Retinal pigment epithelial cell (primary cell): ENCODE measurements at regions not wholly inside any gene's neighbourhood (a gene's known extent, or its start where the extent isn't known, plus 50 kb on each side); places are given as distances from the start of the nearest gene placed in this dataset.
"Not testable (repeated sequence)": the region's sequence is repeated elsewhere in the genome, so short reads cannot be mapped to it uniquely, and the experiment has no call there.

Experiments used
- DNase-seq: peaks from one replicate; pipeline ENCODE4 v3.0.0-alpha.2; 2010; ENCODE audit warnings: low read depth
- H3K4me3 ChIP-seq: 2 replicates; pipeline ENCODE4 v1.5.1; 2011; ENCODE audit warnings: mild to moderate bottlenecking, low read length, control low read depth, moderate library complexity
- CTCF ChIP-seq: conservative IDR thresholded peaks from 2 replicates; pipeline ENCODE4 v1.5.1; 2011; ENCODE audit warnings: low read depth, low read length, control low read depth, inconsistent platforms

DNA sequence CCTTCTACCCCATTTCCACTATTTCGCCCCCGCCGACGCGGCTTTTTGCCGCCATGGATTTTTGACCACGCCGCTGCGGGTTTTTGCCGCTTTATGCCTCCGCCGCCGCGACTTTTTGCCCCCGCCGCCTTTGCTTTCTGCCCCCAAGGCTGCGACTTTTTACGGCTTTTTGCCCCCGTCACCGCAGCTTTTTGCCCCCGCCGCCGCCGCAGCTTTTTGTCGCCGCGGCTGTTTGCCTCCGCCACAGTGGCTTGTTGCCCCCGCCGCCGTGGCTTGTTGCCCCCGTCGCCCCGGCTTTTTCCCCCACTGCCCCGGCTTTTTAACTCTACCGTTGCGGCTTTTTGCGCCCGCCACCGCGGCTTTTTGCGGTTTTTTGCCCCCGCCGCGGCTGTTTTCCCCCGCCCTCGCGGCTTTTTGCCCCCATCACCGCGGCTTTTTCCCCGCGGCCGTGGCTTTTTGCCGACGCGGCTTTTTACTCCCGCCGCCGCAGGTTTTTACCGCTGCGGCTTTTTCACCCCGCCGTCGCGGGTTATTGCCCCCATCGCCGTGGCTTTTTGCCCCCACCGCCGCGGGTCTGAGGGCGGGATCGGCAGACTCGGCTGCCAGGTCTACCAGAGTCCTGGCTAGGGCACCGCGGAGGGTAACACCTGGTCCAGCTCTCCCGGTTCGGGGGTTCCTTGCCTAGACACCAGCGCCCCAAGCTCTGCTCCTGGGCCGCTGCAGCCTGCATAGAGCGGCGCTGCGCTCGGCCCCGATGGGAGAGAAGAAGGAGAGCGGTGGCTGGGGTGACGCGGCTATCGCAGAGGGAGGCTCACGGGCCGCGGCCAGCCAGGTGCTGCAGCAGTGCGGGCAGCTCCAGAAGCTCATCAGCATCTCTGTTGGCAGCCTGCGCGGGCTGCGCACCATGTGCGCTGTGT is 562.7 kb upstream of the WSB1 start:
- no peak for TF ChIP-seq CTCF
- DNase-seq, result no peak
- no peak overlapping the region for H3K4me3 ChIP-seq

DNA sequence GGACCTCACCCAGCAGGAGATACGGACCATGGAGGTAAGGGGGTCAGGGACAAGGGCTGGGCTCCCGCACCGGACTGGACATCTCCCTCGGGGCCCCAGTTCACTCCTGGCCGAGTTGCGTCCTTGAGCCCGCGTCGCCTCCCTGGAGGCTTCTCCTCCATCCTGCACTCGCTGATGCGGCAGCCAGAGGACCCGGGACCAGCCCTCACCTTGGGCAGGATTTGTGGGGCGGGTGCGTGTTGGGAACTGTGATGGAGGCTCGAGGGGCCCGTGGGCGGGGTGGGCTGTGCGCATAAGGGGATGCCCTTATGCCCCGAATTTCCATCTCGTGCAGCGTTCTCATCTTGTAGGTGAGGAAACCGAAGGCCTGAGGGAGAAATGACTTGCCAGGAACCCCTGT is 562.0 kb upstream of the WSB1 start:
- not testable (repeated sequence) for H3K4me3 ChIP-seq, DNase-seq

- DNase-seq, H3K4me3 ChIP-seq: not testable (repeated sequence)
Measured at GRCh38 chr17:26734775-26735174, 559.1 kb upstream of the WSB1 start.

- H3K4me3 ChIP-seq, DNase-seq: not testable (repeated sequence)
Measured at GRCh38 chr17:26735977-26736376, 557.9 kb upstream of the WSB1 start.

DNA sequence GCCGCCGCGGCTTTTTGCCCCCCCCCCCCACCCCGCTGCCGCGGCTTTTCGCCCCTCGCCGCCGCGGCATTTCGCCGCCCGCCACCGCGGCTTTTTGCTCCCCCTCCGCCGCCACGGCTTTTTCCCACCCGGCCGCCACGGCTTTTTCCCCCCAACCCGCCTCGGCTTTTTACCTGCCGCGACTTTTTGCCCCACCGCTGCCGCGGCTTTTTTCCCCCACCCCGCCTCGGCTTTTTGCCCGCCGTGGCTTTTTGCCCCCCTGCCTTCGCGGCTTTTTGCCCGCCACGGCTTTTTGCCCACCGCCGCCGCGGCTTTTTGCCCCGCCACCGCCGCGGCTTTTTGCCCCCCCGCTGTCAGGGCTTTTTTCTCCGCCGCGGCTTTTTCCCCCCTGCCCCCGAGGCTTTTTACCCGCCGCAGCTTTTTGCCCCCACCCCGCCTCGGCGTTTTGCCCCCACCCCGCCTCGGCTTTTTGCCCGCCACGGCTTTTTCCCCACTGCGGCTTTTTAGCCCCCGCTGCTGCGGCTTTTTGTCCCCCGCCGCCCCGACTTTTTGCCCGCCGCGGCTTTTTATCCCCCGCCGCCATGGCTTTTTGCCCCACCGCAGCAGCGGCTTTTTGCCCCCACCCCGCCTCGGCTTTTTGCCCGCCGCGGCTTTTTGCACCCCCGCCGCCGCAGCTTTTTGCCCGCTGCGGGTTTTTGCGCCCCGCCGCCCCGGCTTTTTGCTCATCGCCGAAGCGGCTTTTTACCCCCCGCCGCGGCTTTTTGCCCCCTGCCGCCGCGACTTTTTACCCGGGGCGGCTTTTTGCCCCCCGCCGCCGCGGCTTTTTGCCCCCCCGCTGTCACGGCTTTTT is 527.8 kb upstream of the WSB1 start:
- DNase-seq, result no peak
- H3K4me3 ChIP-seq, result no peak overlapping the region
- no peak for TF ChIP-seq CTCF

DNA sequence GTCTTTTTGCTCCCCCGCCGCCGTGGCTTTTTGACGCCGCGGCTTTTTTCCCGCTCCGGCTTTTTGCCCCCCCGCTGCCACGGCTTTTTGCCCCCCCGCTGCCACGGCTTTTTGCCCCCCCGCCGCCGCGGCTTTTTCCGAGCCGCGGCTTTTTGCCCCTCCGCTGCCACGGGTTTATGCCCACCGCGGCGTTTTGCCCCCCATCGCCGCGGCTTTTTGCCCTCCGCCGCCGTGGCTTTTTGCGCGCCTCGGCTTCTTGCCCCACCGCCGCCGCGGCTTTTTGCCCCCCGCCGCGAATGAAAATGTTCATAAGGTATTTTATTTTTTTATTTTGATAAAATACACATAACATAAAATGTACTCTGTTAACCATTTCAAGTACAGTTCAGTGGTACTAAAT is 527.2 kb upstream of the WSB1 start:
- no peak for DNase-seq
- no peak overlapping the region for H3K4me3 ChIP-seq
- no peak for TF ChIP-seq CTCF

- DNase-seq, result no peak
- TF ChIP-seq CTCF, result no peak
- no peak overlapping the region for H3K4me3 ChIP-seq
Measured at GRCh38 chr17:26773189-26774188, 520.4 kb upstream of the WSB1 start.
